A549 (cell line): ENCODE measurements at regions not wholly inside any gene's neighbourhood (a gene's known extent, or its start where the extent isn't known, plus 50 kb on each side); places are given as distances from the start of the nearest gene placed in this dataset.
"Not testable (repeated sequence)": the region's sequence is repeated elsewhere in the genome, so short reads cannot be mapped to it uniquely, and the experiment has no call there.

Experiments used
- ATAC-seq, 2 experiments: fragments of 200-7000 bp in 1 of 2; fragments of >200 bp in 1 of 2; cut with Nextera tagmentation in 1 of 2; cut with Tn5 transposase in 1 of 2; 3 replicates each; pipeline versions ENCODE4 v1.8.0 to v1.9.1; 2018 to 2020; ENCODE audit warnings: mild to moderate bottlenecking in 1 of 2, moderate library complexity in 1 of 2
- CTCF ChIA-PET: fragments of 300-600 bp; sonication (Branson Sonifier 250); formaldehyde crosslinking; extraction: SDS; loops from one replicate; lab custom pipeline; 2021; ENCODE audit warnings: antibody characterized with exemption, inconsistent platforms; lab: Yijun Ruan, JAX
- POLR2A ChIA-PET: fragments of 350-600 bp; formaldehyde crosslinking; extraction: SDS; loops from one replicate; lab custom pipeline; 2021; ENCODE audit warnings: antibody characterized with exemption, inconsistent platforms; lab: Yijun Ruan, JAX
- DNase-seq, 2 experiments: peaks; one replicate each; pipeline versions ENCODE4 v3.0.0 to v3.0.0-alpha.2; 2011 to 2016; ENCODE audit warnings: low read depth in 1 of 2, low spot score in 1 of 2
- FAIRE-seq: peaks from 2 replicates; lab custom pipeline; 2011; peaks lifted over from hg19 to GRCh38; lab: Jason Lieb, UNC
- H3K27ac ChIP-seq, 2 experiments: fragments of >200 bp; sonication (Bioruptor Twin); formaldehyde crosslinking; 3 replicates each; pipeline ENCODE4 v1.5.1; 2016 to 2017
- H3K4me1 ChIP-seq: fragments of >200 bp; sonication (Bioruptor Twin); formaldehyde crosslinking; 3 replicates; pipeline ENCODE4 v1.6.1; 2016
- H3K4me2 ChIP-seq: fragments of >200 bp; sonication (Bioruptor Twin); formaldehyde crosslinking; 3 replicates; pipeline ENCODE4 v1.6.1; 2016
- H3K4me3 ChIP-seq: fragments of >200 bp; sonication (Bioruptor Twin); formaldehyde crosslinking; 3 replicates; pipeline ENCODE4 v1.5.1; 2016
- H3K9me3 ChIP-seq: fragments of >200 bp; sonication (Bioruptor Twin); formaldehyde crosslinking; 3 replicates; pipeline ENCODE4 v1.6.1; 2016
- ATOH8 ChIP-seq: fragments of 250-450 bp; sonication (Bioruptor Pico); IDR thresholded peaks from 2 replicates; pipeline ENCODE4 v1.5.0; 2020; ENCODE audit warnings: low read depth, mild to moderate bottlenecking, moderate library complexity
- CBX8 ChIP-seq: fragments of 200-600 bp; sonication (generic); IDR thresholded peaks from 2 replicates; pipeline ENCODE4 v1.6.1; 2016
- CHD2 ChIP-seq: fragments of 150-350 bp; IDR thresholded peaks from 2 replicates; pipeline ENCODE4 v1.6.1; 2014; ENCODE audit warnings: low read length; ENCODE audit not compliant: partially characterized antibody
- EHF ChIP-seq: fragments of 250-450 bp; sonication (Bioruptor Pico); IDR thresholded peaks from 2 replicates; pipeline ENCODE4 v1.5.0; 2020; ENCODE audit warnings: mild to moderate bottlenecking
- EP300 ChIP-seq, 2 experiments: fragments of >200 bp; sonication (Bioruptor Twin); formaldehyde crosslinking; IDR thresholded peaks; 2 replicates in 1 of 2; 3 replicates in 1 of 2; pipeline ENCODE4 v1.6.1; 2016 to 2017
- FOXS1 ChIP-seq: fragments of 250-450 bp; sonication (Bioruptor Pico); IDR thresholded peaks from 2 replicates; pipeline ENCODE4 v1.5.0; 2020; ENCODE audit warnings: mild to moderate bottlenecking, moderate library complexity
- KDM1A ChIP-seq: fragments of 200-600 bp; sonication (generic); IDR thresholded peaks from 2 replicates; pipeline ENCODE4 v1.6.1; 2016; ENCODE audit warnings: low read depth, mild to moderate bottlenecking
- MAFK ChIP-seq: fragments of 450-650 bp; IDR thresholded peaks from 2 replicates; pipeline ENCODE4 v1.6.1; 2014; ENCODE audit not compliant: partially characterized antibody
- MYC ChIP-seq: IDR thresholded peaks from 2 replicates; pipeline ENCODE4 v1.6.1; 2012; ENCODE audit warnings: mild to moderate bottlenecking, inconsistent platforms, low read length, improper control_type of control experiment, borderline replicate concordance
- NR3C1 ChIP-seq: fragments of >200 bp; sonication (Bioruptor Twin); formaldehyde crosslinking; IDR thresholded peaks from 3 replicates; pipeline ENCODE4 v1.6.1; 2017
- POLR2A ChIP-seq: IDR thresholded peaks from 2 replicates; pipeline ENCODE4 v1.6.1; 2012; ENCODE audit warnings: mild to moderate bottlenecking, low read length
- RARB ChIP-seq: fragments of 250-450 bp; sonication (Bioruptor Pico); IDR thresholded peaks from 2 replicates; pipeline ENCODE4 v1.8.0; 2021; ENCODE audit warnings: mild to moderate bottlenecking, moderate library complexity
- SMC3 ChIP-seq: fragments of >200 bp; sonication (Bioruptor Twin); formaldehyde crosslinking; IDR thresholded peaks from 3 replicates; pipeline ENCODE4 v1.6.1; 2018; ENCODE audit warnings: inconsistent platforms
- TFCP2L1 ChIP-seq: fragments of 250-450 bp; sonication (Bioruptor Pico); IDR thresholded peaks from 2 replicates; pipeline ENCODE4 v1.5.0; 2021; ENCODE audit warnings: mild to moderate bottlenecking
- TP53 ChIP-seq: fragments of 250-450 bp; sonication (Bioruptor Pico); IDR thresholded peaks from 2 replicates; pipeline ENCODE4 v1.5.0; 2021; ENCODE audit warnings: mild to moderate bottlenecking, moderate library complexity
- ZNF302 ChIP-seq: fragments of 250-450 bp; sonication (Bioruptor Pico); IDR thresholded peaks from 2 replicates; pipeline ENCODE4 v1.9.0; 2021; ENCODE audit warnings: inconsistent platforms, mild to moderate bottlenecking, moderate library complexity
- WGBS: methylation state at CpG from one replicate; pipeline ENCODE4 v1.1.6; 2017; ENCODE audit errors: missing lambda C conversion rate; 5-methylcytosine and 5-hydroxymethylcytosine counted together
- TF ChIP-seq, protein P1 (sequence below): fragments of 150-350 bp; IDR thresholded peaks from 2 replicates; pipeline ENCODE4 v1.6.1; 2014; ENCODE audit warnings: low read depth, mild to moderate bottlenecking, low read length
- TF ChIP-seq, protein P2 (sequence below): IDR thresholded peaks from 2 replicates; pipeline ENCODE4 v1.6.1; 2012

DNA sequence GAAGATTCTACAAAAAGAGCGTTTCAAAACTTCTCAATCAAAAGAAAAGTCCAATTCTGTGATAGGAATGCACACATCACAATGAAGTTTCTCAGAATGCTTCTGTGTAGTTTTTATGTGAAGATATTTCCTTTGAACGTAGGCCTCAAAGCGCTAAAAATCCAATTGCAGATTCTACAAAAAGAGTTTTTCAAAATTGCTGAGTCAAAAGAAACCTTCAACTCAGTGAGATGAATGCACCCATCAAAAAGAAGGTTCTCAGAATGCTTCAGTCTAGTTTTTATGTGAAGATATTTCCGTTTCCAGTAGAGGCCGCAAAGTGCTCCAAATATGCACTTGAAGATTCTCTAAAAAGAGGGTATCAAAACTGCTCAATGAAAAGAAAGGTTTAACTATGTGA lies 319.7 kb upstream of the DEFB115 start:
- no peak for FAIRE-seq
- TF ChIP-seq MAFK = peak; percentile 33
- no peak for TF ChIP-seq CBX8
- TF ChIP-seq TFCP2L1 (CRISPR knock-in tag) = no peak
- POLR2A ChIA-PET = no interaction called here
- WGBS = 62% methylated on average over 5 of the region's 5 CpGs
- no peak for ATAC-seq
- no peak for DNase-seq
- Histone ChIP-seq H3K27ac (no peak overlapping the region), H3K4me1 (no peaks in the 10 kb centered on the region), H3K4me3 (no peak overlapping the region), H3K9me3 (no peaks in the 10 kb centered on the region), H3K4me2 (no peak overlapping the region)
- CTCF ChIA-PET = no interaction called here

- ChIA-PET POLR2A (no interaction called here), CTCF (no interaction called here)
- no peak for DNase-seq
- FAIRE-seq = no peak
- Histone ChIP-seq H3K4me1 (no peaks in the 10 kb centered on the region), H3K9me3 (no peaks in the 10 kb centered on the region), H3K4me2 (no peak overlapping the region), H3K4me3 (no peak overlapping the region), H3K27ac (no peak overlapping the region)
- TF ChIP-seq TP53 (CRISPR knock-in tag) = no peak
- no peak for TF ChIP-seq SMC3
- no peak for TF ChIP-seq CHD2
- no peak for TF ChIP-seq FOXS1 (CRISPR knock-in tag)
- TF ChIP-seq POLR2A = no peak
- no peak for TF ChIP-seq EHF
- TF ChIP-seq NR3C1 = no peak
- TF ChIP-seq, protein P1, sequence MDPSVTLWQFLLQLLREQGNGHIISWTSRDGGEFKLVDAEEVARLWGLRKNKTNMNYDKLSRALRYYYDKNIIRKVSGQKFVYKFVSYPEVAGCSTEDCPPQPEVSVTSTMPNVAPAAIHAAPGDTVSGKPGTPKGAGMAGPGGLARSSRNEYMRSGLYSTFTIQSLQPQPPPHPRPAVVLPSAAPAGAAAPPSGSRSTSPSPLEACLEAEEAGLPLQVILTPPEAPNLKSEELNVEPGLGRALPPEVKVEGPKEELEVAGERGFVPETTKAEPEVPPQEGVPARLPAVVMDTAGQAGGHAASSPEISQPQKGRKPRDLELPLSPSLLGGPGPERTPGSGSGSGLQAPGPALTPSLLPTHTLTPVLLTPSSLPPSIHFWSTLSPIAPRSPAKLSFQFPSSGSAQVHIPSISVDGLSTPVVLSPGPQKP = no peak
- ATAC-seq = no peak
- 53% methylated on average over 13 of the region's 13 CpGs for WGBS
Measured at GRCh38 chr20:30949761-30950160, 307.7 kb upstream of the DEFB115 start.

DNA sequence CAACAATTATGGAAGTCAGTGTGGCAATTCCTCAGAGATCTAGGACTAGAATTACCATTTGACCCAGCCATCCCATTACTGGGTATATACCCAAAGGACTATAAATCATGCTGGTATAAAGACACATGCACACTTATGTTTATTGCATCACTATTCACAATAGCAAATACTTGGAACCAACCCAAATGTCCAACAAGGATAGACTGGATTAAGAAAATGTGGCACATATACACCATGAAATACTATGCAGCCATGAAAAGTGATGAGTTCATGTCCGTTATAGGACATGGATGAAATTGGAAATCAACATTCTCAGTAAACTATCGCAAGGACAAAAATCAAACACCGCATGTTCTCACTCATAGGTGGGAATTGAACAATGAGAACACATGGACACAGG lies 306.4 kb upstream of the DEFB115 start:
- H3K4me2 ChIP-seq, H3K4me3 ChIP-seq, H3K9me3 ChIP-seq, POLR2A ChIA-PET, FAIRE-seq, CTCF ChIA-PET, ATAC-seq, H3K27ac ChIP-seq, H3K4me1 ChIP-seq, DNase-seq: not testable (repeated sequence)
- 68% methylated on average over 3 of the region's 3 CpGs for WGBS

GRCh38 chr20:30956649-30957048 lies 300.8 kb upstream of the DEFB115 start:
- peak; percentile 85 for TF ChIP-seq MAFK
- TF ChIP-seq, all 56 proteins: peak for 1; not testable (repeated sequence) for 55
- WGBS = 83% methylated on average over 3 of the region's 3 CpGs
- H3K4me1 ChIP-seq, POLR2A ChIA-PET, H3K27ac ChIP-seq, ATAC-seq, FAIRE-seq, CTCF ChIA-PET, H3K4me3 ChIP-seq, H3K9me3 ChIP-seq, DNase-seq, H3K4me2 ChIP-seq: not testable (repeated sequence)

DNA sequence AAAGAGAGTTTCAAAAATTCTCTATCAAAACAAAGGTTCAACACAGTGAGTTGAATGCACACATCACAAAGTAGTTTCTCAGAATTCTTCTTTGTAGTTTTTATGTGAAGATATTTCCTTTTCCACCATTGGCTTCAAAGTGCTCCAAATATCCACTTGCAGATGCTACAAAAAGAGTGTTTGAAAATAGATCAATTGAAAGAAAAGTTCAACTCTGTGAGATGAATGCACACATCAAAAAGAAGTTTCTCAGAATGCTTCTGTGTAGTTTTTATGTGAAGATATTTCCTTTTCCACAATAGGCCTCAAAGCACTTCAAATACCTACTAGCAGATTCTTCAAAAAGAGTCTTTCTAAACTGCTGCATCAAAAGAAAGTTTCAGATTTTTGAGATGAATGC lies 298.3 kb upstream of the DEFB115 start:
- DNase-seq, POLR2A ChIA-PET, H3K4me1 ChIP-seq, H3K9me3 ChIP-seq, H3K27ac ChIP-seq, H3K4me2 ChIP-seq, FAIRE-seq, CTCF ChIA-PET, ATAC-seq, H3K4me3 ChIP-seq: not testable (repeated sequence)

GRCh38 chr20:30963591-30963990 lies 293.9 kb upstream of the DEFB115 start:
- ChIA-PET CTCF (no interaction called here), POLR2A (no interaction called here)
- no peak for TF ChIP-seq EP300 (IDR thresholded peaks at IDR 0.05)
- no peak for TF ChIP-seq ATOH8 (CRISPR knock-in tag)
- TF ChIP-seq KDM1A = no peak
- no peak for TF ChIP-seq RARB (CRISPR knock-in tag)
- TF ChIP-seq, protein P2, sequence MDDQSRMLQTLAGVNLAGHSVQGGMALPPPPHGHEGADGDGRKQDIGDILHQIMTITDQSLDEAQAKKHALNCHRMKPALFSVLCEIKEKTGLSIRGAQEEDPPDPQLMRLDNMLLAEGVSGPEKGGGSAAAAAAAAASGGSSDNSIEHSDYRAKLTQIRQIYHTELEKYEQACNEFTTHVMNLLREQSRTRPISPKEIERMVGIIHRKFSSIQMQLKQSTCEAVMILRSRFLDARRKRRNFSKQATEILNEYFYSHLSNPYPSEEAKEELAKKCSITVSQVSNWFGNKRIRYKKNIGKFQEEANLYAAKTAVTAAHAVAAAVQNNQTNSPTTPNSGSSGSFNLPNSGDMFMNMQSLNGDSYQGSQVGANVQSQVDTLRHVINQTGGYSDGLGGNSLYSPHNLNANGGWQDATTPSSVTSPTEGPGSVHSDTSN = no peak
- TF ChIP-seq MYC = no peak
- no peak for TF ChIP-seq ZNF302 (CRISPR knock-in tag)
- no peaks in the 10 kb centered on the region for H3K4me1 ChIP-seq
- ATAC-seq (no peak), DNase-seq (no peak), FAIRE-seq (no peak)
- no peak overlapping the region for H3K27ac ChIP-seq
- H3K4me2 ChIP-seq = no peak overlapping the region
- no peaks in the 10 kb centered on the region for H3K9me3 ChIP-seq
- WGBS = 72% methylated on average over 4 of the region's 4 CpGs
- H3K4me3 ChIP-seq = no peak overlapping the region

GRCh38 chr20:30975859-30976258 lies 281.6 kb upstream of the DEFB115 start:
- ATAC-seq = not testable (repeated sequence)

More at GRCh38 chr20:30975859-30976258, 281.6 kb upstream of the DEFB115 start:
- H3K4me2 ChIP-seq, DNase-seq, H3K9me3 ChIP-seq, FAIRE-seq, CTCF ChIA-PET, H3K4me1 ChIP-seq, H3K27ac ChIP-seq, POLR2A ChIA-PET, H3K4me3 ChIP-seq: not testable (repeated sequence)
- 56% methylated on average over 13 of the region's 13 CpGs for WGBS
